RWPE1 (cell line): ENCODE measurements at regions not wholly inside any gene's neighbourhood (a gene's known extent, or its start where the extent isn't known, plus 50 kb on each side); places are given as distances from the start of the nearest gene placed in this dataset.

Source experiments
- CTCF ChIA-PET: fragments of 350-600 bp; sonication (Branson Sonifier 250); formaldehyde crosslinking; extraction: SDS; loops from one replicate; lab custom pipeline; 2021; lab: Yijun Ruan, JAX
- POLR2A ChIA-PET: fragments of 400-600 bp; formaldehyde crosslinking; extraction: SDS; loops from one replicate; lab custom pipeline; 2020; ENCODE audit warnings: antibody characterized with exemption; ENCODE audit not compliant: low non-redundant PET; lab: Yijun Ruan, JAX
- DNase-seq: peaks from one replicate; pipeline ENCODE4 v3.0.0; 2012; ENCODE audit warnings: low spot score
- H3K27ac ChIP-seq: fragments of 450-650 bp; 2 replicates; pipeline ENCODE4 v1.5.1; 2017
- CTCF ChIP-seq: fragments of 450-650 bp; conservative IDR thresholded peaks from 2 replicates; pipeline ENCODE4 v1.5.1; 2017; ENCODE audit warnings: low read depth, mild to moderate bottlenecking

- POLR2A ChIA-PET = no interaction called here
- CTCF ChIA-PET = interaction anchor here (0.5 kb wide), 1 partner anchor 1547 kb away, joined by 3 read pairs; the partner anchor contains the start of gene ZNF366
- no peak for DNase-seq
- H3K27ac ChIP-seq = no peak overlapping the region
- no peak for TF ChIP-seq CTCF
Observed at GRCh38 chr5:74054641-74055421, 428.8 kb downstream of the ARHGEF28 start.

- no peak for DNase-seq
- H3K27ac ChIP-seq = no peak overlapping the region
- no peak for TF ChIP-seq CTCF
- ChIA-PET POLR2A (no interaction called here), CTCF (interaction anchor here (0.5 to 0.6 kb wide), 2 partner anchors 718 to 1547 kb away, joined by 3 read pairs; partner anchors contain the start of gene ZNF366)
Observed at GRCh38 chr5:74054139-74054538, 428.1 kb downstream of the ARHGEF28 start.

GRCh38 chr5:74052441-74053221 lies 426.6 kb downstream of the ARHGEF28 start:
- CTCF ChIA-PET = interaction anchor here (0.7 to 0.9 kb wide), 2 partner anchors 116 to 890 kb away, joined by 3 to 4 read pairs; no protein-coding TSS in a partner anchor
- peak; percentile 46 for DNase-seq
- POLR2A ChIA-PET = no interaction called here
- no peak overlapping the region for H3K27ac ChIP-seq
- no peak for TF ChIP-seq CTCF

- no peak for DNase-seq
- POLR2A ChIA-PET = no interaction called here
- no peak overlapping the region for H3K27ac ChIP-seq
- no peak for TF ChIP-seq CTCF
- CTCF ChIA-PET = interaction anchor here (0.5 to 0.6 kb wide), 3 partner anchors 13 to 465 kb away, joined by 3 read pairs; no protein-coding TSS in a partner anchor
Observed at GRCh38 chr5:74051076-74051475, 425.1 kb downstream of the ARHGEF28 start.

- DNase-seq = no peak
- CTCF ChIA-PET = interaction anchor here (0.8 kb wide), 1 partner anchor 37 kb away, joined by 3 read pairs; no protein-coding TSS in a partner anchor
- POLR2A ChIA-PET = no interaction called here
- no peak overlapping the region for H3K27ac ChIP-seq
- no peak for TF ChIP-seq CTCF
Observed at GRCh38 chr5:74044936-74045335, 418.9 kb downstream of the ARHGEF28 start.

GRCh38 chr5:74042959-74043358 lies 417.0 kb downstream of the ARHGEF28 start:
- no peak for TF ChIP-seq CTCF
- POLR2A ChIA-PET = no interaction called here
- peak; percentile 71 for DNase-seq
- no peak overlapping the region; the same call in 1 of the 2 replicates for H3K27ac ChIP-seq
- CTCF ChIA-PET = interaction anchor here (0.6 to 1.5 kb wide), 2 partner anchors 13 to 222 kb away, joined by 3 to 4 read pairs; no protein-coding TSS in a partner anchor
